Activated T-cell treated with anti-CD3 and anti-CD28 coated beads, Interleukin-2, amount 50 U/mL, for 72 hours (primary cell): ENCODE measurements at regions not wholly inside any gene's neighbourhood (a gene's known extent, or its start where the extent isn't known, plus 50 kb on each side); places are given as distances from the start of the nearest gene placed in this dataset.

Source experiments
- ATAC-seq, 2 donors: fragments of 150-1000 bp; cut with Tn5 transposase; replicated peaks in 1 of 2; 2 replicates each; pipeline ENCODE4 v1.10.0; 2021; ENCODE audit warnings: moderate library complexity in 2 of 2, mild to moderate bottlenecking in 1 of 2
- DNase-seq, 2 donors: peaks; one replicate each; pipeline ENCODE4 v3.0.0; 2021 to 2022; ENCODE audit warnings: mixed read lengths in 1 of 2
- H3K27ac Mint-ChIP-seq: one replicate; pipeline ENCODE4 v1.8.0; 2022; ENCODE audit warnings: mild to moderate bottlenecking, moderate library complexity, mixed read lengths
- H3K27me3 Mint-ChIP-seq: one replicate; pipeline ENCODE4 v1.8.0; 2022; ENCODE audit warnings: low read depth, mixed read lengths
- H3K36me3 Mint-ChIP-seq, 2 donors: one replicate each; pipeline ENCODE4 v1.8.0; 2022; ENCODE audit warnings: mixed read lengths in 2 of 2, mild to moderate bottlenecking in 1 of 2; ENCODE audit not compliant: insufficient read depth in 2 of 2
- H3K4me1 Mint-ChIP-seq: one replicate; pipeline ENCODE4 v1.8.0; 2022; ENCODE audit warnings: low read depth, mixed read lengths
- H3K4me3 Mint-ChIP-seq, 2 donors: one replicate each; pipeline ENCODE4 v1.8.0; 2022; ENCODE audit warnings: mild to moderate bottlenecking in 2 of 2, mixed read lengths in 2 of 2, moderate library complexity in 2 of 2
- H3K9me3 Mint-ChIP-seq, 2 donors: one replicate each; pipeline ENCODE4 v1.8.0; 2022; ENCODE audit warnings: mixed read lengths in 2 of 2

DNA sequence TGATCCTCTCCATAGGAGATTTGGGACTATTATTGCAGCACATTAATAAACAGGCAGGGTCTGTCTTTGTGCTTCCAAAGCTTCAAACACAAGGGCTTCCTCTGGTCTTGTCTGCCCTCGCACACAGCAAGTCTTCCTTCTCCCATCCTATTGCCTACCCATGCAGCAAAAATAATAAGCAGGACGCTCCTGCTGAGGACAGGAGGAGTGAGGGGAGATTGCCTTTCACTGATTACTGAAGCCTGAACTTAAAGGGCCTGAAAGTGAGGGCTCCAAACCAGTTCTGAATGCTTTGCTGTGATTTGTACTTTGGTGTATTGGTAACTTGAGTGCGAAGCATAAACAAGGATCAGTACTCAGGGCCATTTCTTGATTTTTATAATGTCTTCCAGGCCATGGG is 197.6 kb upstream of the XYLT1 start:
- Mint-ChIP-seq H3K4me3 (no peak overlapping the region), H3K36me3 (no peaks in the 10 kb centered on the region), H3K27me3 (peaks cover 11% of the 10 kb centered on the region), H3K9me3 (peaks cover 0 to 3% of the 10 kb centered on the region in 2 donors), H3K4me1 (no peaks in the 10 kb centered on the region), H3K27ac (no peak overlapping the region)
- no peak for DNase-seq
- no peak for ATAC-seq

DNA sequence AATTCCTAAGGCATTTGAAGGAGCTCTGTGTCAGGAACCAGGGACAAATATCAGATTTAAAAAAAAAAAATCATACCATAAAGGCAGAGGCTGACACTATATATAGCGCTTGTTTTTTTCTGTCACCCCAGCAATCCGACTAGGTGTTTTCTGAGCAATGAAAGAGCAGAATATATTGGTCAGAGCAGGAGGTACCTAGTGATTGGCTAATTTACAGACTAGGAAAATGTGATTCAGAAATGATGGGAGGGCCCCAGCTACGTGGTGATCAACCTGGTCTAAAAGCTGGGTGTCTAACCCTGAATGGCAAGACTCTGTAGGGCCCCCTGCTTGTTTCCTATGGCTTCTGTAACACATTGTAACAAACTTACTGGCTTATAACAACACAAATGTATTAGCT is 195.5 kb upstream of the XYLT1 start:
- Mint-ChIP-seq H3K4me3 (no peak overlapping the region), H3K9me3 (peaks cover 0 to 3% of the 10 kb centered on the region in 2 donors), H3K4me1 (no peaks in the 10 kb centered on the region), H3K27me3 (peaks cover 20% of the 10 kb centered on the region), H3K27ac (no peak overlapping the region), H3K36me3 (no peaks in the 10 kb centered on the region)
- DNase-seq (no peak), ATAC-seq (peak; percentile 35 to 51)

DNA sequence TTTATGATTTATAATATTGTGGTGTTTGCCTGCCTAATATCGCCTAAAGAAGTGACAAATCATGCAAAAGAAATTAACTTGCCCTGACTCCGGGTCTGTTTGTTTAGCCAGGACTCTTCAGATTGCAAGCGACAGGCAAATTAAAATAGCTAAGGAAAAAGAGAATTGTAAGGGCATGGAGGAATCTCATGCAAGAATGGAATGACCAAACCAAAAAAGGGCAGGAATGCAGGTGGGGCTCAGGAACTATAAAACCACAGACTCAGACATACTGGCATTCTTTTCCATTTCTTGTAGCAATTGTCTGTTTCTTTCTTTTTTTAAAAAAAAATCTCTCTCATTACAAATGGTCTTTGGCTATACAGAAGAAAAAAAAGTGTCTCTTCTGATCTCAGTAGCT is 188.1 kb upstream of the XYLT1 start:
- ATAC-seq (no peak), DNase-seq (no peak)
- Mint-ChIP-seq H3K27me3 (peaks cover 54% of the 10 kb centered on the region), H3K36me3 (no peaks in the 10 kb centered on the region), H3K4me1 (no peaks in the 10 kb centered on the region), H3K27ac (no peak overlapping the region), H3K9me3 (no peaks in the 10 kb centered on the region), H3K4me3 (no peak overlapping the region)

GRCh38 chr16:17657045-17657444 is 186.3 kb upstream of the XYLT1 start:
- H3K36me3 Mint-ChIP-seq, result no peaks in the 10 kb centered on the region
- DNase-seq (no peak), ATAC-seq (no peak)
- peaks cover 56% of the 10 kb centered on the region for H3K27me3 Mint-ChIP-seq
- no peaks in the 10 kb centered on the region for H3K9me3 Mint-ChIP-seq
- H3K27ac Mint-ChIP-seq, result no peak overlapping the region
- no peaks in the 10 kb centered on the region for H3K4me1 Mint-ChIP-seq
- H3K4me3 Mint-ChIP-seq, result peak overlapping the region in 1 of 2 donors; percentile 26

GRCh38 chr16:17654571-17654970 is 183.8 kb upstream of the XYLT1 start:
- peaks cover 47% of the 10 kb centered on the region for H3K27me3 Mint-ChIP-seq
- no peak for DNase-seq
- H3K4me3 Mint-ChIP-seq, result no peak overlapping the region
- no peaks in the 10 kb centered on the region for H3K36me3 Mint-ChIP-seq
- H3K9me3 Mint-ChIP-seq, result no peaks in the 10 kb centered on the region
- no peak for ATAC-seq
- no peak overlapping the region for H3K27ac Mint-ChIP-seq
- H3K4me1 Mint-ChIP-seq, result no peaks in the 10 kb centered on the region

DNA sequence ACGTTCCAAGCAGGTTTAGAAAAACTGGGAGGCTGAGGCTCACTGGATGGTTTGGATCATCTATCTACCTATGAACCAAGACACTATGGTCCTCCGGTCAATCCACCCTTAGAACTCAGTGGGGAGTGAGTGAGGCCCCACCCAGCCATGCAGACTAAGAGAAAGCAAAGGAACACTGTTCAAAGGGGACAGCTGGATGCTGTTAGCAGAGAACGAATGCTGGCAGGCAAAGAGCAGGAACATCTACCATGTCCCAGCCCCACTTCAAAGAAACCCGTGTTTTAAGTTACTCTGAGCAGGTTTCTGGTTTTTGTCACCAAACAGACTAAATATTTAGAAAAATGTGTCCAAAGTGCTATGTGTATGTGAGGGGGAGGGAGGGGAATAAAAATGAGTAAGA is 183.4 kb upstream of the XYLT1 start:
- no peaks in the 10 kb centered on the region for H3K36me3 Mint-ChIP-seq
- no peaks in the 10 kb centered on the region for H3K4me1 Mint-ChIP-seq
- DNase-seq, result no peak
- peaks cover 47% of the 10 kb centered on the region for H3K27me3 Mint-ChIP-seq
- no peak overlapping the region for H3K27ac Mint-ChIP-seq
- no peak overlapping the region for H3K4me3 Mint-ChIP-seq
- no peak for ATAC-seq
- no peaks in the 10 kb centered on the region for H3K9me3 Mint-ChIP-seq

- no peak for ATAC-seq
- no peak for DNase-seq
- Mint-ChIP-seq H3K4me1 (no peaks in the 10 kb centered on the region), H3K27me3 (peaks cover 18% of the 10 kb centered on the region), H3K27ac (no peak overlapping the region), H3K4me3 (no peak overlapping the region), H3K36me3 (no peaks in the 10 kb centered on the region), H3K9me3 (peaks cover 2 to 4% of the 10 kb centered on the region in 2 donors)
These were observed 177.4 kb upstream of the XYLT1 start for GRCh38 chr16:17647879-17648872.

DNA sequence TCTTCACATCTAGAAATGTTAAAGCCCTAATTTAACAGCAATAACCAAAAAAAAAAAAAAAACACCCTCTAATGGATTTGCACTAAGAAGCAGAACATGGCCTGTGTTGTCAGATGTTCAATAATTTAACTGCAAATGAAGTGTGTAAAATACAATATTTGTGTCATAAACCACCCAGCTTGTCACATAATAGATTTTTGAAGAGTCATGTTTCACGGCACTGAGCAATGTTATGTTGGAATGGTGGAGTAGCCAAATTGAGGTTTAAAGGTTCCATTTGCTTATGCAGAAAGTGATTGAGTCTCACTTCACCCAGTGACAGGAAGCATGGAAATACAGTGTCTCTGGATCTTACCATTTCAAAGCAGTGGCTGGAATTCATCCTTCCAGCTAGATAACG is 173.2 kb upstream of the XYLT1 start:
- no peaks in the 10 kb centered on the region for H3K4me1 Mint-ChIP-seq
- peaks cover 4 to 5% of the 10 kb centered on the region in 2 donors for H3K9me3 Mint-ChIP-seq
- H3K27ac Mint-ChIP-seq, result no peak overlapping the region
- DNase-seq (no peak), ATAC-seq (no peak)
- H3K27me3 Mint-ChIP-seq, result peaks cover 38% of the 10 kb centered on the region
- no peak overlapping the region for H3K4me3 Mint-ChIP-seq
- peaks cover 0 to 1% of the 10 kb centered on the region in 2 donors for H3K36me3 Mint-ChIP-seq

- no peak overlapping the region for H3K27ac Mint-ChIP-seq
- no peak for DNase-seq
- peaks cover 1 to 3% of the 10 kb centered on the region in 2 donors for H3K36me3 Mint-ChIP-seq
- peaks cover 12% of the 10 kb centered on the region for H3K4me1 Mint-ChIP-seq
- peaks cover 26% of the 10 kb centered on the region for H3K27me3 Mint-ChIP-seq
- no peak overlapping the region for H3K4me3 Mint-ChIP-seq
- H3K9me3 Mint-ChIP-seq, result peaks cover 4 to 7% of the 10 kb centered on the region in 2 donors
- no peak for ATAC-seq
These were observed 171.2 kb upstream of the XYLT1 start for GRCh38 chr16:17641990-17642389.

- H3K4me1 Mint-ChIP-seq, result peaks cover 12% of the 10 kb centered on the region
- no peak overlapping the region for H3K27ac Mint-ChIP-seq
- ATAC-seq (no peak), DNase-seq (no peak)
- peaks cover 3 to 5% of the 10 kb centered on the region in 2 donors for H3K9me3 Mint-ChIP-seq
- H3K4me3 Mint-ChIP-seq, result no peak overlapping the region
- peaks cover 1 to 3% of the 10 kb centered on the region in 2 donors for H3K36me3 Mint-ChIP-seq
- H3K27me3 Mint-ChIP-seq, result peaks cover 44% of the 10 kb centered on the region
These were observed 167.4 kb upstream of the XYLT1 start for GRCh38 chr16:17638134-17638533.

- Mint-ChIP-seq H3K4me3 (no peak overlapping the region), H3K4me1 (peaks cover 12% of the 10 kb centered on the region), H3K9me3 (peaks cover 3% of the 10 kb centered on the region in 2 donors), H3K36me3 (peaks cover 1 to 3% of the 10 kb centered on the region in 2 donors), H3K27ac (no peak overlapping the region), H3K27me3 (peaks cover 26% of the 10 kb centered on the region)
- ATAC-seq (no peak), DNase-seq (no peak)
These were observed 164.4 kb upstream of the XYLT1 start for GRCh38 chr16:17635183-17635582.

- DNase-seq (no peak), ATAC-seq (peak in 1 of 2 donors; percentile 49)
- H3K9me3 Mint-ChIP-seq, result peaks cover 3% of the 10 kb centered on the region in 2 donors
- peaks cover 34% of the 10 kb centered on the region for H3K27me3 Mint-ChIP-seq
- H3K4me1 Mint-ChIP-seq, result peaks cover 11% of the 10 kb centered on the region
- no peak overlapping the region for H3K4me3 Mint-ChIP-seq
- no peak overlapping the region for H3K27ac Mint-ChIP-seq
- H3K36me3 Mint-ChIP-seq, result peaks cover 0 to 2% of the 10 kb centered on the region in 2 donors
These were observed 162.6 kb upstream of the XYLT1 start for GRCh38 chr16:17633181-17633951.

GRCh38 chr16:17632667-17633066 is 161.9 kb upstream of the XYLT1 start:
- no peak for DNase-seq
- ATAC-seq, result no peak
- no peak overlapping the region for H3K27ac Mint-ChIP-seq
- H3K9me3 Mint-ChIP-seq, result peaks cover 3 to 5% of the 10 kb centered on the region in 2 donors
- no peak overlapping the region for H3K4me3 Mint-ChIP-seq
- peaks cover 34% of the 10 kb centered on the region for H3K27me3 Mint-ChIP-seq
- peaks cover 0 to 2% of the 10 kb centered on the region in 2 donors for H3K36me3 Mint-ChIP-seq
- H3K4me1 Mint-ChIP-seq, result peaks cover 4% of the 10 kb centered on the region
